GM12874 (cell line): ENCODE measurements at regions not wholly inside any gene's neighbourhood (a gene's known extent, or its start where the extent isn't known, plus 50 kb on each side); places are given as distances from the start of the nearest gene placed in this dataset.

ENCODE experiments used
- TF ChIP-seq, protein P1 (sequence below): IDR thresholded peaks from 2 replicates; pipeline ENCODE4 v1.5.1; 2011; ENCODE audit warnings: low read depth, mild to moderate bottlenecking, control low read depth, low read length, moderate library complexity; ENCODE audit not compliant: insufficient read depth

- TF ChIP-seq, protein P1, sequence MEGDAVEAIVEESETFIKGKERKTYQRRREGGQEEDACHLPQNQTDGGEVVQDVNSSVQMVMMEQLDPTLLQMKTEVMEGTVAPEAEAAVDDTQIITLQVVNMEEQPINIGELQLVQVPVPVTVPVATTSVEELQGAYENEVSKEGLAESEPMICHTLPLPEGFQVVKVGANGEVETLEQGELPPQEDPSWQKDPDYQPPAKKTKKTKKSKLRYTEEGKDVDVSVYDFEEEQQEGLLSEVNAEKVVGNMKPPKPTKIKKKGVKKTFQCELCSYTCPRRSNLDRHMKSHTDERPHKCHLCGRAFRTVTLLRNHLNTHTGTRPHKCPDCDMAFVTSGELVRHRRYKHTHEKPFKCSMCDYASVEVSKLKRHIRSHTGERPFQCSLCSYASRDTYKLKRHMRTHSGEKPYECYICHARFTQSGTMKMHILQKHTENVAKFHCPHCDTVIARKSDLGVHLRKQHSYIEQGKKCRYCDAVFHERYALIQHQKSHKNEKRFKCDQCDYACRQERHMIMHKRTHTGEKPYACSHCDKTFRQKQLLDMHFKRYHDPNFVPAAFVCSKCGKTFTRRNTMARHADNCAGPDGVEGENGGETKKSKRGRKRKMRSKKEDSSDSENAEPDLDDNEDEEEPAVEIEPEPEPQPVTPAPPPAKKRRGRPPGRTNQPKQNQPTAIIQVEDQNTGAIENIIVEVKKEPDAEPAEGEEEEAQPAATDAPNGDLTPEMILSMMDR = no peak
These were observed 163.9 kb downstream of the SLC7A11 start for GRCh38 chr4:138078253-138078652.

- TF ChIP-seq, protein P1 = no peak
These were observed 165.6 kb downstream of the SLC7A11 start for GRCh38 chr4:138076561-138076960.

DNA sequence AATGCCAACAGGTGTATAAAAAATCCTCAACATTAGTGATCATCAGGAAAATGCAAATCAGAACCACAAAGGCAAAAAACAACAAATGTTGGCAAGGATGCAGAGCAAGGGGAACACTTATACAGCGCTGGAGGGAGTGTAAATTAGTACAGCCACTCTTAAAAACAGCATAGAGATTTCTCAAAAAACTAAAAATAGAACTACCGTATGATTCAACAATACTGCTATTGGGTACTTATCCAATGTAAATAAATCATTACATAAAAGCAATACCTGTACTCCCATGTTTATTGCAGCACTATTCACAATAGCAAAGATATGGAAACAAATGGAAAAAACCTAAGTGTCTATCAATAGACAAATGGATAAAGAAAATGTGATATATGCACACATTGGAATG lies 171.3 kb downstream of the SLC7A11 start:
- TF ChIP-seq, protein P1 = no peak

GRCh38 chr4:138063581-138063980 lies 178.6 kb downstream of the SLC7A11 start:
- TF ChIP-seq, protein P1 = 0 out of 2 replicates have a peak, but pooled peaks have one; percentile 24

DNA sequence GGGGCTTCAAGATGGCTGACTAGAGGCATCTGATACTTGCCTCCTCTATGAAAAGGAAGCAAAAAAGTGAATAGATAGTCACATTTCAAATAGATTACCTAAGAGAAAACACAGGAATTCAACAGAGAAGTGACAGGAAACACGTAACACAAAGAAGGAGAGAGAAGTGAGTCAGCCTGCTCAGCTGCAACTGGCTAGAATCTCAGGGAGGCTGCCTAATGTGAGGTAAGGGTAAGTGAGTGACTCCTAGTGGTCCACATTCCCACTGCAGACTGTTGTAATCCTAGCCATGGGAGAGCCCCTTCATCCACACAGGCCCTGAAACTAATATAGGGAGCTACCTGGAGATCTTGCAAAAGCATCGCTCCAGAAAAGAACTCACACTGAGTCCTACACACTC lies 179.2 kb downstream of the SLC7A11 start:
- TF ChIP-seq, protein P1 = no peak

DNA sequence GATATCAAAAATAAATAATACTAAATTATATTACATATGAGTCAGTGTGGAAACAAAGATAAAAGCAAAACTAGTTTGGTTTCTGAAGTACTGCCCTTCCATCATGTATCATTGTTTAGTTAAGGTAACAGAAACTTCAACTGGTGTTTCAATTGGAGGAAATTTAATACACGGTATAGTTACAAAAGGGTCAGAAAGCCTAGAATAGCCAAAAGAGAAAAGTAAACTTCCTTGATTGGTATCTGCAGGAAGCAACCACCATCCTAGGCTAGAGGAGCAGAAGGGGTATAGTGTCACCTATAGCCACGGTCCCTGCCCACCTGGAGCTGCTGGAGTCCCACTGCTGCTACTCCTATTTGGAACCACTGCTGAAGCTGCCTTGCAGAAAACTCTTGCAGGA lies 185.6 kb downstream of the SLC7A11 start:
- TF ChIP-seq, protein P1 = no peak

- TF ChIP-seq, protein P1 = no peak
These were observed 186.3 kb downstream of the SLC7A11 start for GRCh38 chr4:138055890-138056289.

DNA sequence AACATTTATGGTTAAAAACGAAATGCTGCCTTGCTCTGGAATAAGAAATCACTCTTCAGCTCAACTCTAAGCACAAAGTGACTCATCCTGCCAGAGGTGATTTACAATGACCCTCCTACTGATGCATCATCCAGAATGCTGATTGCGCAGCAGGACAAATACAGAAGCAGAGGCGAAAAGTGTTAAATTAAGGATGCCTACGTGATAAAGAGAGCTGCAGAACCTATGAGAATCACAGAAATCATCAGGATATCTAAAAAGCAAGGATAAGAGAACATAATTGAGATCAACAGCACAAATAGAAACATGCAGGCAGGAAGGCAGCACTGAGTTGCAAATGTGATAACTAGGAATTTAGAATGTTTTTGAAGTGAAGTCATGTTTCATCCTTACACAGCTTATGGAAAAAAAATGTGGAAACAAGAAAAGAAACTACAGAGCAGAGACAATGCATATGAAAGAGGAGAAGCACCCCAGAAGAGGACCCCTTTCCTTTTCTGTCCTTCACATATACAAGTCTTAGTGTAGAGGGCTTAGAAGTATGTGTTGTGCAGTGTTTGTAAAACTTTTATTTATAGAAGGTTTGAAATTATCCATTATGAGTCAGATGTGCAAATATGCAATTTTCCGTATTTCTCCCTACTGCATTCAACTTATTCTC lies 188.4 kb downstream of the SLC7A11 start:
- TF ChIP-seq, protein P1 = no peak
